Liver (tissue), 8 donors: ENCODE measurements at regions not wholly inside any gene's neighbourhood (a gene's known extent, or its start where the extent isn't known, plus 50 kb on each side); places are given as distances from the start of the nearest gene placed in this dataset.

Experiments used
- DNase-seq: peaks from one replicate; pipeline ENCODE4 v3.0.0-alpha.2; 2017; ENCODE audit warnings: low spot score
- H3K27ac ChIP-seq, 2 donors: one replicate each; pipeline ENCODE4 v1.7.0; 2013; ENCODE audit warnings: inconsistent platforms in 2 of 2, low read length in 2 of 2, control low read depth in 1 of 2, low read depth in 1 of 2, mild to moderate bottlenecking in 1 of 2
- H3K27me3 ChIP-seq, 4 donors: one replicate each; pipeline versions ENCODE4 v1.6.1 to v1.7.0; 2013; ENCODE audit warnings: low read length in 3 of 4, inconsistent platforms in 1 of 4, mild to moderate bottlenecking in 1 of 4, moderate library complexity in 1 of 4; ENCODE audit not compliant: control insufficient read depth in 4 of 4, insufficient read depth in 4 of 4
- H3K36me3 ChIP-seq, 4 donors: one replicate each; pipeline versions ENCODE4 v1.6.1 to v1.7.0; 2013; ENCODE audit warnings: low read length in 3 of 4, mild to moderate bottlenecking in 3 of 4, low read depth in 1 of 4, moderate library complexity in 1 of 4; ENCODE audit not compliant: control insufficient read depth in 4 of 4, insufficient read depth in 3 of 4
- H3K4me1 ChIP-seq, 4 donors: one replicate each; pipeline versions ENCODE4 v1.6.1 to v1.7.0; 2013; ENCODE audit warnings: low read length in 3 of 4, mild to moderate bottlenecking in 3 of 4, moderate library complexity in 1 of 4; ENCODE audit not compliant: control insufficient read depth in 4 of 4, insufficient read depth in 4 of 4
- H3K4me3 ChIP-seq, 3 donors: one replicate each; pipeline versions ENCODE4 v1.6.1 to v1.7.0; 2013; ENCODE audit warnings: low read length in 3 of 3, control low read depth in 1 of 3, low read depth in 1 of 3, mild to moderate bottlenecking in 1 of 3
- H3K9ac ChIP-seq, 2 donors: one replicate each; pipeline ENCODE4 v1.7.0; 2013; ENCODE audit warnings: low read length in 2 of 2, mild to moderate bottlenecking in 2 of 2, moderate library complexity in 2 of 2, control low read depth in 1 of 2, low read depth in 1 of 2
- H3K9me3 ChIP-seq, 4 donors: one replicate each; pipeline versions ENCODE4 v1.6.1 to v1.7.0; 2013; ENCODE audit warnings: low read length in 3 of 4; ENCODE audit not compliant: control insufficient read depth in 4 of 4
- EGR1 ChIP-seq, 2 donors: IDR thresholded peaks; 2 replicates each; pipeline ENCODE4 v1.6.1; 2016 to 2018; ENCODE audit warnings: antibody characterized with exemption in 2 of 2, low read depth in 2 of 2
- FOXA1 ChIP-seq: IDR thresholded peaks from 2 replicates; pipeline ENCODE4 v1.6.1; 2016; ENCODE audit warnings: antibody characterized with exemption
- FOXA2 ChIP-seq: IDR thresholded peaks from 2 replicates; pipeline ENCODE4 v1.6.1; 2016; ENCODE audit warnings: antibody characterized with exemption
- GABPA ChIP-seq, 2 donors: IDR thresholded peaks in 1 of 2; conservative IDR thresholded peaks in 1 of 2; 2 replicates each; pipeline ENCODE4 v1.6.1; 2016; ENCODE audit warnings: antibody characterized with exemption in 2 of 2, mild to moderate bottlenecking in 1 of 2, moderate library complexity in 1 of 2
- HNF4A ChIP-seq, 2 donors: conservative IDR thresholded peaks; 2 replicates each; pipeline ENCODE4 v1.6.1; 2016; ENCODE audit warnings: antibody characterized with exemption in 2 of 2, mild to moderate bottlenecking in 2 of 2
- HNF4G ChIP-seq: IDR thresholded peaks from 2 replicates; pipeline ENCODE4 v1.6.1; 2016; ENCODE audit warnings: antibody characterized with exemption
- JUND ChIP-seq, 2 donors: IDR thresholded peaks; 2 replicates each; pipeline ENCODE4 v1.6.1; 2016; ENCODE audit warnings: antibody characterized with exemption in 2 of 2
- NR2F2 ChIP-seq: IDR thresholded peaks from 2 replicates; pipeline ENCODE4 v1.6.1; 2016; ENCODE audit warnings: antibody characterized with exemption
- RAD21 ChIP-seq, 2 donors: IDR thresholded peaks; 2 replicates each; pipeline ENCODE4 v1.6.1; 2016; ENCODE audit warnings: antibody characterized with exemption in 2 of 2, mild to moderate bottlenecking in 2 of 2
- RXRA ChIP-seq, 2 donors: IDR thresholded peaks; 2 replicates each; pipeline ENCODE4 v1.6.1; 2017 to 2018; ENCODE audit warnings: antibody characterized with exemption in 2 of 2, mild to moderate bottlenecking in 1 of 2
- SP1 ChIP-seq: IDR thresholded peaks from 2 replicates; pipeline ENCODE4 v1.6.1; 2018; ENCODE audit warnings: antibody characterized with exemption, mild to moderate bottlenecking
- TAF1 ChIP-seq: conservative IDR thresholded peaks from 2 replicates; pipeline ENCODE4 v1.6.1; 2016; ENCODE audit warnings: antibody characterized with exemption, mild to moderate bottlenecking
- YY1 ChIP-seq: IDR thresholded peaks from 2 replicates; pipeline ENCODE4 v1.6.1; 2016; ENCODE audit warnings: antibody characterized with exemption, mild to moderate bottlenecking
- WGBS: extraction: QIAGEN DNeasy Blood & Tissue Kit; methylation state at CpG from one replicate; pipeline ENCODE4 v1.1.7; 2013; 5-methylcytosine and 5-hydroxymethylcytosine counted together
- TF ChIP-seq, protein P1 (sequence below): fragments of 150-350 bp; IDR thresholded peaks from 2 replicates; pipeline ENCODE4 v1.5.1; 2017; ENCODE audit warnings: improper control_type of control experiment, low read depth, low read length; ENCODE audit not compliant: missing input control
- TF ChIP-seq, protein P2 (sequence below): IDR thresholded peaks from 2 replicates; pipeline ENCODE4 v1.6.1; 2016; ENCODE audit warnings: antibody characterized with exemption
- TF ChIP-seq, protein P3 (sequence below): IDR thresholded peaks from 2 replicates; pipeline ENCODE4 v1.6.1; 2016; ENCODE audit warnings: antibody characterized with exemption
- TF ChIP-seq, protein P4 (sequence below): IDR thresholded peaks from 2 replicates; pipeline ENCODE4 v1.6.1; 2016; ENCODE audit warnings: antibody characterized with exemption
- TF ChIP-seq, protein P5 (sequence below): IDR thresholded peaks from 2 replicates; pipeline ENCODE4 v1.6.1; 2016; ENCODE audit warnings: antibody characterized with exemption, mild to moderate bottlenecking
- donor health status: healthy.
- donor health status: healthy.
- donor health status: healthy.
- donor health status: healthy.
- donor health status: healthy.

DNA sequence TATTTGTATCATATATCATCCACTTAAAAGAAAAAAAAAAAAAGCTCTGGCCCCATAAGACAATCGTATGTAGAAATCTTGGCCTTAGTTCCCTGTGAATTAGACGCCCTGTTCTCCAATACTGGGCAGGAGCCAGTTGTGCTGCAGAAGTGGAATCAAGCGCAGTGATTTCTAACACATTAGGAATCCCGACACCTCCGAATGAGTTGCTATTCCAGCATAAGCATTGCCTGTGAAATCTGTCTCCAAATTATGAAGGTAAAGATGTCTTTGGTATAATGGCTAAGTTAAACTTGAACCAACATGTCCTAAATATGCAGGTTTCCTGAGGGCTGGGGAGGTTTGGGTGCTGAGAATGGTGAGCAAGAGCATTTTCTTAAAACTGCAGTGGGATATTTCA, 199.4 kb upstream of the ARRDC4 start:
- H3K36me3 ChIP-seq = no peaks in the 10 kb centered on the region
- H3K4me3 ChIP-seq = no peak overlapping the region
- no peak for DNase-seq
- no peak overlapping the region for H3K27ac ChIP-seq
- H3K9me3 ChIP-seq = no peaks in the 10 kb centered on the region
- H3K4me1 ChIP-seq = peaks cover 0 to 2% (median under 1%) of the 10 kb centered on the region in 4 donors
- no peak overlapping the region for H3K9ac ChIP-seq
- H3K27me3 ChIP-seq = no peaks in the 10 kb centered on the region
- TF ChIP-seq, protein P1, sequence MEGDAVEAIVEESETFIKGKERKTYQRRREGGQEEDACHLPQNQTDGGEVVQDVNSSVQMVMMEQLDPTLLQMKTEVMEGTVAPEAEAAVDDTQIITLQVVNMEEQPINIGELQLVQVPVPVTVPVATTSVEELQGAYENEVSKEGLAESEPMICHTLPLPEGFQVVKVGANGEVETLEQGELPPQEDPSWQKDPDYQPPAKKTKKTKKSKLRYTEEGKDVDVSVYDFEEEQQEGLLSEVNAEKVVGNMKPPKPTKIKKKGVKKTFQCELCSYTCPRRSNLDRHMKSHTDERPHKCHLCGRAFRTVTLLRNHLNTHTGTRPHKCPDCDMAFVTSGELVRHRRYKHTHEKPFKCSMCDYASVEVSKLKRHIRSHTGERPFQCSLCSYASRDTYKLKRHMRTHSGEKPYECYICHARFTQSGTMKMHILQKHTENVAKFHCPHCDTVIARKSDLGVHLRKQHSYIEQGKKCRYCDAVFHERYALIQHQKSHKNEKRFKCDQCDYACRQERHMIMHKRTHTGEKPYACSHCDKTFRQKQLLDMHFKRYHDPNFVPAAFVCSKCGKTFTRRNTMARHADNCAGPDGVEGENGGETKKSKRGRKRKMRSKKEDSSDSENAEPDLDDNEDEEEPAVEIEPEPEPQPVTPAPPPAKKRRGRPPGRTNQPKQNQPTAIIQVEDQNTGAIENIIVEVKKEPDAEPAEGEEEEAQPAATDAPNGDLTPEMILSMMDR = no peak
- TF ChIP-seq, protein P2, sequence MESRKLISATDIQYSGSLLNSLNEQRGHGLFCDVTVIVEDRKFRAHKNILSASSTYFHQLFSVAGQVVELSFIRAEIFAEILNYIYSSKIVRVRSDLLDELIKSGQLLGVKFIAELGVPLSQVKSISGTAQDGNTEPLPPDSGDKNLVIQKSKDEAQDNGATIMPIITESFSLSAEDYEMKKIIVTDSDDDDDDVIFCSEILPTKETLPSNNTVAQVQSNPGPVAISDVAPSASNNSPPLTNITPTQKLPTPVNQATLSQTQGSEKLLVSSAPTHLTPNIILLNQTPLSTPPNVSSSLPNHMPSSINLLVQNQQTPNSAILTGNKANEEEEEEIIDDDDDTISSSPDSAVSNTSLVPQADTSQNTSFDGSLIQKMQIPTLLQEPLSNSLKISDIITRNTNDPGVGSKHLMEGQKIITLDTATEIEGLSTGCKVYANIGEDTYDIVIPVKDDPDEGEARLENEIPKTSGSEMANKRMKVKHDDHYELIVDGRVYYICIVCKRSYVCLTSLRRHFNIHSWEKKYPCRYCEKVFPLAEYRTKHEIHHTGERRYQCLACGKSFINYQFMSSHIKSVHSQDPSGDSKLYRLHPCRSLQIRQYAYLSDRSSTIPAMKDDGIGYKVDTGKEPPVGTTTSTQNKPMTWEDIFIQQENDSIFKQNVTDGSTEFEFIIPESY = no peak
- TF ChIP-seq, protein P3, sequence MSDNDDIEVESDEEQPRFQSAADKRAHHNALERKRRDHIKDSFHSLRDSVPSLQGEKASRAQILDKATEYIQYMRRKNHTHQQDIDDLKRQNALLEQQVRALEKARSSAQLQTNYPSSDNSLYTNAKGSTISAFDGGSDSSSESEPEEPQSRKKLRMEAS = no peak
- TF ChIP-seq NR2F2 = no peak
- TF ChIP-seq EGR1 (IDR thresholded peaks at IDR 0.05; ENCODE audit: low read depth in 2 of 2) = no peak
- TF ChIP-seq YY1 = no peak
- no peak for TF ChIP-seq HNF4A (conservative IDR thresholded peaks at IDR 0.05)
- TF ChIP-seq RXRA (IDR thresholded peaks at IDR 0.05) = no peak
- TF ChIP-seq FOXA1 = no peak
- TF ChIP-seq, protein P4, sequence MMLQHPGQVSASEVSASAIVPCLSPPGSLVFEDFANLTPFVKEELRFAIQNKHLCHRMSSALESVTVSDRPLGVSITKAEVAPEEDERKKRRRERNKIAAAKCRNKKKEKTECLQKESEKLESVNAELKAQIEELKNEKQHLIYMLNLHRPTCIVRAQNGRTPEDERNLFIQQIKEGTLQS = no peak
- TF ChIP-seq RAD21 (IDR thresholded peaks at IDR 0.05) = no peak
- TF ChIP-seq HNF4G = no peak
- TF ChIP-seq JUND (IDR thresholded peaks at IDR 0.05) = no peak
- no peak for TF ChIP-seq FOXA2
- no peak for TF ChIP-seq TAF1
- TF ChIP-seq, protein P5, sequence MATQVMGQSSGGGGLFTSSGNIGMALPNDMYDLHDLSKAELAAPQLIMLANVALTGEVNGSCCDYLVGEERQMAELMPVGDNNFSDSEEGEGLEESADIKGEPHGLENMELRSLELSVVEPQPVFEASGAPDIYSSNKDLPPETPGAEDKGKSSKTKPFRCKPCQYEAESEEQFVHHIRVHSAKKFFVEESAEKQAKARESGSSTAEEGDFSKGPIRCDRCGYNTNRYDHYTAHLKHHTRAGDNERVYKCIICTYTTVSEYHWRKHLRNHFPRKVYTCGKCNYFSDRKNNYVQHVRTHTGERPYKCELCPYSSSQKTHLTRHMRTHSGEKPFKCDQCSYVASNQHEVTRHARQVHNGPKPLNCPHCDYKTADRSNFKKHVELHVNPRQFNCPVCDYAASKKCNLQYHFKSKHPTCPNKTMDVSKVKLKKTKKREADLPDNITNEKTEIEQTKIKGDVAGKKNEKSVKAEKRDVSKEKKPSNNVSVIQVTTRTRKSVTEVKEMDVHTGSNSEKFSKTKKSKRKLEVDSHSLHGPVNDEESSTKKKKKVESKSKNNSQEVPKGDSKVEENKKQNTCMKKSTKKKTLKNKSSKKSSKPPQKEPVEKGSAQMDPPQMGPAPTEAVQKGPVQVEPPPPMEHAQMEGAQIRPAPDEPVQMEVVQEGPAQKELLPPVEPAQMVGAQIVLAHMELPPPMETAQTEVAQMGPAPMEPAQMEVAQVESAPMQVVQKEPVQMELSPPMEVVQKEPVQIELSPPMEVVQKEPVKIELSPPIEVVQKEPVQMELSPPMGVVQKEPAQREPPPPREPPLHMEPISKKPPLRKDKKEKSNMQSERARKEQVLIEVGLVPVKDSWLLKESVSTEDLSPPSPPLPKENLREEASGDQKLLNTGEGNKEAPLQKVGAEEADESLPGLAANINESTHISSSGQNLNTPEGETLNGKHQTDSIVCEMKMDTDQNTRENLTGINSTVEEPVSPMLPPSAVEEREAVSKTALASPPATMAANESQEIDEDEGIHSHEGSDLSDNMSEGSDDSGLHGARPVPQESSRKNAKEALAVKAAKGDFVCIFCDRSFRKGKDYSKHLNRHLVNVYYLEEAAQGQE = no peak
- TF ChIP-seq GABPA (IDR thresholded peaks at IDR 0.05 in 1 of 2, conservative IDR thresholded peaks at IDR 0.05 in 1 of 2) = no peak
- TF ChIP-seq SP1 = no peak
- WGBS = 81% methylated on average over 5 of the region's 5 CpGs

DNA sequence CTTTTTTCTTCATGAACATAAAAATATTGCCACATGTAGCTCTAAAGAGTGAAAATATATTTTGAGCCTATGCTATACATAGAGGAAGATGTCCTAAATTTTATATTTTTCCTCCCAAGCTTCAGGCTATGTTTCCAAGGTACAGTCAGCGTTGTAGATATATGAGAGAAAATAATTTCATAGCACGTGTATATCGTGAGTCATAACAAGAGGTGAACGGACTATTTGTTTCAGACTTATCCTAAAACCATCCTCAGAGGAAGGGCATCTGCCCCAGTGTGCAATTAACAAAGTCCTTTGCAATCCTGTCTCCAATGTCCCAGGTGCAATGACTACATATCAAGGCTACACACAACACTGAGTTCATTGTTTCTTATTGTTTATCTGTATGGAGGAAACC, 177.3 kb upstream of the ARRDC4 start:
- no peaks in the 10 kb centered on the region for H3K9me3 ChIP-seq
- no peaks in the 10 kb centered on the region for H3K36me3 ChIP-seq
- no peak for DNase-seq
- no peak overlapping the region for H3K9ac ChIP-seq
- H3K4me3 ChIP-seq = no peak overlapping the region
- 80% methylated on average over 4 of the region's 4 CpGs for WGBS
- no peaks in the 10 kb centered on the region for H3K27me3 ChIP-seq
- H3K4me1 ChIP-seq = no peaks in the 10 kb centered on the region
- H3K27ac ChIP-seq = no peak overlapping the region
- TF ChIP-seq SP1 (no peak), JUND (IDR thresholded peaks at IDR 0.05) (no peak), RXRA (IDR thresholded peaks at IDR 0.05) (no peak), EGR1 (IDR thresholded peaks at IDR 0.05; ENCODE audit: low read depth in 2 of 2) (no peak), HNF4G (no peak), FOXA1 (no peak), TAF1 (no peak), HNF4A (conservative IDR thresholded peaks at IDR 0.05) (no peak), GABPA (IDR thresholded peaks at IDR 0.05 in 1 of 2, conservative IDR thresholded peaks at IDR 0.05 in 1 of 2) (no peak), YY1 (no peak)
- TF ChIP-seq, protein P2 = no peak
- TF ChIP-seq, protein P5 = no peak
- TF ChIP-seq, protein P4 = no peak
